K562 (cell line): ENCODE measurements at regions not wholly inside any gene's neighbourhood (a gene's known extent, or its start where the extent isn't known, plus 50 kb on each side); places are given as distances from the start of the nearest gene placed in this dataset.
A peak's percentile ranks its signal among the peaks of the same experiment; 100 is the strongest.

Experiments used
- ATAC-seq: fragments of 200-7000 bp; cut with Tn5 transposase; 3 replicates; pipeline ENCODE4 v1.9.1; 2020; ENCODE audit warnings: moderate library complexity
- BruUV-seq: library from RNA; stranded (reverse); fragments of 400-500 nt; replicated peaks from 2 replicates; lab custom pipeline; 2021; lab: Mats Ljungman, UMichigan
- CTCF ChIA-PET: fragments of 300-600 bp; formaldehyde crosslinking; extraction: SDS; loops from one replicate; lab custom pipeline; 2021; ENCODE audit warnings: low intra/inter-chr PET ratio; lab: Yijun Ruan, JAX
- POLR2A ChIA-PET: fragments of 300-600, 350-650 bp; sonication (Branson Sonifier 250); formaldehyde crosslinking; extraction: SDS; loops from one replicate; lab custom pipeline; 2021; ENCODE audit warnings: antibody characterized with exemption, inconsistent platforms; lab: Yijun Ruan, JAX
- DNase-seq, 4 experiments: peaks; one replicate each; pipeline versions ENCODE4 v3.0.0 to v3.0.0-alpha.2; 2011 to 2018; ENCODE audit warnings: low spot score in 3 of 4, mixed read lengths in 3 of 4; ENCODE audit errors: extremely low read depth in 1 of 4
- FAIRE-seq: peaks from 2 replicates; lab custom pipeline; 2011; peaks lifted over from hg19 to GRCh38; lab: Jason Lieb, UNC
- H2AFZ ChIP-seq: 2 replicates; pipeline ENCODE4 v1.6.0; 2011; ENCODE audit warnings: low read depth, low read length, control low read depth, inconsistent platforms
- H3K27ac ChIP-seq: fragments of 200-600 bp; 3 replicates; pipeline ENCODE4 v1.8.0; 2011; ENCODE audit warnings: low read depth, mild to moderate bottlenecking, control low read depth, inconsistent platforms, low read length, moderate library complexity, mixed read lengths; ENCODE audit errors: extremely low read depth
- H3K27me3 ChIP-seq, 2 experiments: fragments of 300-600 bp in 1 of 2; 2 replicates in 1 of 2; 3 replicates in 1 of 2; pipeline versions ENCODE4 v1.6.0 to v1.8.0; 2011; ENCODE audit warnings: inconsistent platforms in 2 of 2, low read length in 2 of 2, mild to moderate bottlenecking in 1 of 2, mixed read lengths in 1 of 2, moderate library complexity in 1 of 2; ENCODE audit not compliant: control insufficient read depth in 2 of 2, insufficient read depth in 2 of 2
- H3K36me3 ChIP-seq: fragments of 300-600 bp; 3 replicates; pipeline ENCODE4 v1.8.0; 2011; ENCODE audit warnings: mild to moderate bottlenecking, low read length, inconsistent platforms; ENCODE audit not compliant: control insufficient read depth, insufficient read depth
- H3K4me1 ChIP-seq, 2 experiments: fragments of 200-600 bp in 1 of 2; replicated peaks in 1 of 2; 2 replicates in 1 of 2; 3 replicates in 1 of 2; pipeline versions ENCODE4 v1.5.1 to v1.8.0; 2011; ENCODE audit warnings: inconsistent platforms in 2 of 2, low read length in 2 of 2, mild to moderate bottlenecking in 1 of 2, mixed read lengths in 1 of 2, moderate library complexity in 1 of 2; ENCODE audit not compliant: control insufficient read depth in 2 of 2, insufficient read depth in 2 of 2
- H3K4me2 ChIP-seq: 2 replicates; pipeline ENCODE4 v1.6.1; 2011; ENCODE audit warnings: low read length, control low read depth, inconsistent platforms, mixed read lengths; ENCODE audit not compliant: insufficient read depth
- H3K4me3 ChIP-seq: fragments of 200-600 bp; sonication (generic), shearing (Covaris generic); 2 replicates; pipeline ENCODE4 v1.5.1; 2016; ENCODE audit warnings: control low read depth, inconsistent platforms
- H3K79me2 ChIP-seq: fragments of 200-600 bp; 3 replicates; pipeline ENCODE4 v1.8.0; 2011; ENCODE audit warnings: low read length, inconsistent platforms; ENCODE audit not compliant: control insufficient read depth, insufficient read depth
- H3K9ac ChIP-seq, 2 experiments: 2 replicates each; pipeline versions ENCODE4 v1.6.0 to v1.6.1; 2011; ENCODE audit warnings: low read depth in 2 of 2, low read length in 2 of 2, control low read depth in 1 of 2, inconsistent platforms in 1 of 2, mild to moderate bottlenecking in 1 of 2, mixed read lengths in 1 of 2; ENCODE audit not compliant: insufficient read depth in 1 of 2
- H3K9me1 ChIP-seq: one replicate; pipeline ENCODE4 v1.6.0; 2011; ENCODE audit warnings: inconsistent platforms, mild to moderate bottlenecking, low read length, moderate library complexity; ENCODE audit not compliant: control insufficient read depth, insufficient read depth
- H3K9me3 ChIP-seq: replicated peaks from 2 replicates; pipeline ENCODE4 v1.5.1; 2011; ENCODE audit warnings: low read depth, low read length, inconsistent platforms; ENCODE audit not compliant: control insufficient read depth, insufficient read depth
- H4K20me1 ChIP-seq: replicated peaks from 2 replicates; pipeline ENCODE4 v1.6.1; 2011; ENCODE audit warnings: low read length, inconsistent platforms, mixed read lengths; ENCODE audit not compliant: control insufficient read depth, insufficient read depth
- CHAMP1 ChIP-seq: fragments of 450-650 bp; IDR thresholded peaks from 2 replicates; pipeline ENCODE4 v1.6.1; 2016; ENCODE audit warnings: mild to moderate bottlenecking
- ELF4 ChIP-seq: fragments of 450-650 bp; formaldehyde crosslinking; IDR thresholded peaks from 2 replicates; pipeline ENCODE4 v1.4.0; 2022; ENCODE audit warnings: missing genetic modification characterization
- NONO ChIP-seq, 2 experiments: fragments of 200-400 bp in 1 of 2; fragments of 450-650 bp in 1 of 2; formaldehyde crosslinking in 1 of 2; IDR thresholded peaks; 2 replicates each; pipeline ENCODE4 v1.6.1; 2017; ENCODE audit warnings: low read depth in 2 of 2, mild to moderate bottlenecking in 2 of 2, moderate library complexity in 2 of 2, low read length in 1 of 2
- ZNF561 ChIP-seq: fragments of 450-650 bp; formaldehyde crosslinking; conservative IDR thresholded peaks from 2 replicates; pipeline ENCODE4 v1.4.0; 2020; ENCODE audit warnings: mild to moderate bottlenecking, moderate library complexity
- ZNF696 ChIP-seq: fragments of 250-450 bp; sonication (Bioruptor Pico); conservative IDR thresholded peaks from 2 replicates; pipeline ENCODE4 v1.4.0; 2020; ENCODE audit warnings: mild to moderate bottlenecking, moderate library complexity
- in situ Hi-C: fragments of 300-500 bp; cut with MboI; formaldehyde crosslinking; loops from 4 replicates; pipeline ENCODE4 v1.15.0; 2018; ENCODE audit warnings: inconsistent platforms, mixed read lengths
- intact Hi-C: fragments of 100-400 bp; cut with micrococcal nuclease; formaldehyde crosslinking; loops from 2 replicates; pipeline ENCODE4 v1.14.2; 2022
- TF ChIP-seq, protein P1 (sequence below): fragments of 450-650 bp; formaldehyde crosslinking; IDR thresholded peaks from 2 replicates; pipeline ENCODE4 v1.4.0; 2022; ENCODE audit warnings: missing genetic modification characterization
- TF ChIP-seq, protein P2 (sequence below): fragments of 450-650 bp; IDR thresholded peaks from 2 replicates; pipeline ENCODE4 v1.6.1; 2018; ENCODE audit warnings: mild to moderate bottlenecking, low read depth; ENCODE audit not compliant: partially characterized antibody

DNA sequence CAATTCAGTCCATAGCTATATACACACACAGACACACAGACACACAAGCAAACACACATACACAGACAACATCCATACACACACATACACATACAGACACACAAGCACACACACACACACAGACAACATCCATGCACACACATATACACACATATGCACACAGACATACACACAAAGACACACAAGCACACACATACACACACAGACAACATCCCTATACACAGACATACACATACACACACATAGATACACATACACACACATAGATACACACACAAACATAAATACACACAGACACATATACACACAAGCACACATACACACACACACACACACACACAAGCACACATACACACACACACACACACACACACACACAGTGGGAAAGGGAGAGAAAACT lies 254.8 kb downstream of the VRK1 start:
- Histone ChIP-seq H3K4me3 (no peak overlapping the region), H3K4me2 (no peak overlapping the region), H3K4me1 (no peaks in the 10 kb centered on the region), H4K20me1 (no peaks in the 10 kb centered on the region; the same call in 1 of the 2 replicates), H2AFZ (no peak overlapping the region)
- FAIRE-seq (no peak), ATAC-seq (no peak), DNase-seq (no peak)
- in situ Hi-C loops = no loop called here
- POLR2A ChIA-PET = no interaction called here
- BruUV-seq = no TSS peak
- intact Hi-C loops = no loop called here
- TF ChIP-seq NONO (IDR thresholded peaks at IDR 0.05; ENCODE audit: low read depth in 2 of 2, low read length in 1 of 2) (no peak), ZNF696 (CRISPR knock-in tag) (no peak), ELF4 (CRISPR knock-in tag) (peak; percentile 75; the same call in 1 of the 2 replicates), CHAMP1 (no peak), ZNF561 (CRISPR knock-in tag) (no peak)
- TF ChIP-seq, protein P1, sequence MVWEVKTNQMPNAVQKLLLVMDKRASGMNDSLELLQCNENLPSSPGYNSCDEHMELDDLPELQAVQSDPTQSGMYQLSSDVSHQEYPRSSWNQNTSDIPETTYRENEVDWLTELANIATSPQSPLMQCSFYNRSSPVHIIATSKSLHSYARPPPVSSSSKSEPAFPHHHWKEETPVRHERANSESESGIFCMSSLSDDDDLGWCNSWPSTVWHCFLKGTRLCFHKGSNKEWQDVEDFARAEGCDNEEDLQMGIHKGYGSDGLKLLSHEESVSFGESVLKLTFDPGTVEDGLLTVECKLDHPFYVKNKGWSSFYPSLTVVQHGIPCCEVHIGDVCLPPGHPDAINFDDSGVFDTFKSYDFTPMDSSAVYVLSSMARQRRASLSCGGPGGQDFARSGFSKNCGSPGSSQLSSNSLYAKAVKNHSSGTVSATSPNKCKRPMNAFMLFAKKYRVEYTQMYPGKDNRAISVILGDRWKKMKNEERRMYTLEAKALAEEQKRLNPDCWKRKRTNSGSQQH (CRISPR knock-in tag) = peak; percentile 82; the same call in 1 of the 2 replicates
- TF ChIP-seq, protein P2, sequence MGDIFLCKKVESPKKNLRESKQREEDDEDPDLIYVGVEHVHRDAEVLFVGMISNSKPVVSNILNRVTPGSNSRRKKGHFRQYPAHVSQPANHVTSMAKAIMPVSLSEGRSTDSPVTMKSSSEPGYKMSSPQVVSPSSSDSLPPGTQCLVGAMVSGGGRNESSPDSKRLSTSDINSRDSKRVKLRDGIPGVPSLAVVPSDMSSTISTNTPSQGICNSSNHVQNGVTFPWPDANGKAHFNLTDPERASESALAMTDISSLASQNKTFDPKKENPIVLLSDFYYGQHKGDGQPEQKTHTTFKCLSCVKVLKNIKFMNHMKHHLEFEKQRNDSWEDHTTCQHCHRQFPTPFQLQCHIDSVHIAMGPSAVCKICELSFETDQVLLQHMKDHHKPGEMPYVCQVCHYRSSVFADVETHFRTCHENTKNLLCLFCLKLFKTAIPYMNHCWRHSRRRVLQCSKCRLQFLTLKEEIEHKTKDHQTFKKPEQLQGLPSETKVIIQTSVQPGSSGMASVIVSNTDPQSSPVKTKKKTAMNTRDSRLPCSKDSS = no peak
- TF ChIP-seq, all 486 proteins: peak for 2
- CTCF ChIA-PET = no interaction called here
- H3K9me1 ChIP-seq = no peaks in the 10 kb centered on the region
- H3K36me3 ChIP-seq = no peaks in the 10 kb centered on the region
- no peaks in the 10 kb centered on the region for H3K79me2 ChIP-seq
- no peak overlapping the region for H3K27ac ChIP-seq
- H3K9me3 ChIP-seq = no peaks in the 10 kb centered on the region
- H3K9ac ChIP-seq = no peak overlapping the region
- H3K27me3 ChIP-seq = peaks cover 8 to 30% of the 10 kb centered on the region in 2 experiments; a peak in 4 of 5 replicates
